Choroid plexus epithelial cell (primary cell): ENCODE measurements at regions not wholly inside any gene's neighbourhood (a gene's known extent, or its start where the extent isn't known, plus 50 kb on each side); places are given as distances from the start of the nearest gene placed in this dataset.

Experiments used
- DNase-seq: peaks from one replicate; pipeline ENCODE4 v3.0.0-alpha.2; 2010; ENCODE audit warnings: low read depth
- H3K4me3 ChIP-seq: 2 replicates; pipeline ENCODE4 v1.5.1; 2011; ENCODE audit warnings: low read depth, mild to moderate bottlenecking, control low read depth, low read length, moderate library complexity
- CTCF ChIP-seq: conservative IDR thresholded peaks from 2 replicates; pipeline ENCODE4 v1.5.1; 2011; ENCODE audit warnings: low read depth, mild to moderate bottlenecking, control low read depth, inconsistent platforms, low read length, moderate library complexity

DNA sequence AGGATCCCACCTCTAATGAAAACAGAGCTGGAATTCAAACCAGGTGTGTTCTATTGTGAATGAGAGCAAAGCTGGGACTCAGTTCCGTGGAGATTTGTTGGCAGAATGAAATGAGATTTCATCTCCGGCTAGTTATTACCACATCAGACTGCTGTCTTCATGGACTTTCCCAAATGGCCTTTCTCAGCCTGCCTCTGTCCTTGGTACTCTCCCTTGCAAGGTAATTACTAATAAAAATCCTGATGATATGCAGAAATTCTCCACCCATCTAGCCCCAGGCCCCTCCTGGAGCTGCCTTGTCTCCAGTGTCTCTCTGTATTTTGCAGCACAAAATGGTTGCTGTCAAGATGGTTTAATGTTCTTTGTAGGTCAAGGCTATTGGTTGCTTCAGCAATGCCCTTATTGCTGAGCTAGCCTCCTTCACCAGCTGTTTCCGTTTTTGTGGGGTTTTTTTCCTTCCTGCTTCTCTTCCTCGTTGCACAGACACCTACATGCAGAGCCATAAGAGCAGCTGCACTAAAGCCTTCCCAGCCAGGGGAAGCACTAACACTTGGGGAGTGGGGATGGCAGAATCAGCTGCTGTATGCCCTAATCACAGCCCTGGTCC, 185.0 kb upstream of the GHITM start:
- no peak for DNase-seq
- TF ChIP-seq CTCF = no peak
- no peak overlapping the region for H3K4me3 ChIP-seq

DNA sequence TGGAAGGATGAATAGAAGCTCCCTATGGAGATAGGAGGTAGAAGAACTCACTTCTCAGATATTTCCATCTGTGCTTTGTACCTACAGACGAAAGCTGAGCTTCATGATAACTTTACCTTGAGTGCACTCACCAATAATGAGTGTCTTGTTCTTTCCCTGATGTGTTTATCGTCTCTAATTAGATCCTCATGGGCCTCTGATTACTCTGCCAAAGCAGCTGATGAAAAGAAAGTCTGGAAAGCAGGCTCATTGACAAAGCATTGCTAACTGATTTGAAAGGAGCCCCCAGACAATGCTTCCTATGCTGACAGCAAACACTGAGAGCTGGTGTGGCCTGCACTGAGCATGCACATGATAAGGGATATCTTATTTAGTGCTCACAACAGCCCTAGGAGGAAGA, 183.9 kb upstream of the GHITM start:
- DNase-seq = no peak
- TF ChIP-seq CTCF = no peak
- no peak overlapping the region for H3K4me3 ChIP-seq

DNA sequence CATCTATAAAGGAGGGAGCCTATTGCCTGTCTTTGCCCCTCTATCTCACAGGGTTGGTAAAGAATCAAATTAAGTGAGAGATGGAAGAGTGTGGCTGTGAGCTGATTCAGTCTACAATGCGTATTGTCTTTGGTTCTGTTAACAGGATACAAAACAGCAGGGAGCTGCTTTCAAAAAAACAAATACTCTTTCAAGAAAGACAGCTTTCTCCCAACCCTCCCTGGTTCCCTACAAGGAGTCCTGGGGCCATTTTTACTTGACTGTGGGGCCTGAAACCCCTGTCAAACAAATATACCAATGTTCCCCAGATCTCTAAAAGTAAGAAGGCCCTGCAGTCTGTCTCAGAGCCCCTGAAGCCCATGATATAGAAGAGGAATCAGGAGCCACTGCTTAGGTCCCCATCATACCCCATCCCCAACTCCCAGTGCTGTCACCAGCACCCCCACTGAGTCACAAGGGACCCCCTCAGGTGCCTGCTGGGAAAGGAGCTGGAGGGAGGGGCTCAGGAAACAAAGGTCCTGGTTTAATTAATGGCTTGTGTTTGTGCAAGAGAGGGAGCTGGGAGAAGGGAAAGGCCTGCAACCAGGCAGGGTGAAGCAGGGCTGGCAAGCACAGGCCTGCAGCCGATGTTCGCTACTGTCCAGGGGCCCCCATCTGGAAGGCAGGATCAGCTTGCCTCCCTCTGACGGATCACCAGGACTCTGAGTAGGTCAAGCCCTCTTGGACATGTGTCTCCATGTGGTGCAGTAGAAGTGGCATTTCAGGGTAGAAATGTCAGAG, 182.0 kb upstream of the GHITM start:
- DNase-seq = no peak

DNA sequence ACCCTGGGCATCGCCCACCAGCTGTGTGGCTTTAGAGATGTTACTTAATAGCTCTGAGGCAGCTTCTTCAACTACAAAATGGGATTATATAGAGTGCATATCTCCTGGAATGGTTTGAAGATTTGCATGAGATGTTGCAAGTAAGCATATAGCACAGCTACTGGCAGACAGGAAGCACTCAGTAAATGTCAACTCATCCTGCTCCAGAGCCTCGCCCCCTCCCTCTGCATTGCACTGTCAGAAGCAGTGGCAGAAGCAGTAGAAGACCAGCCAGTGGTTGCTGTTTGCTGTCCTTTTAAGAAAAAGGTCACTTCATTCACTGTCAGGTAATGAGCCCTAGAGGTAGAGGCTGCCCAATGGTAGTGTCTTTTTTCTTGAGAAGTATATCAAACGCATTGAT, 180.0 kb upstream of the GHITM start:
- no peak for TF ChIP-seq CTCF
- H3K4me3 ChIP-seq = no peak overlapping the region
- no peak for DNase-seq

More for the DNA sequence above, 182.0 kb upstream of the GHITM start:
- no peak overlapping the region for H3K4me3 ChIP-seq
- TF ChIP-seq CTCF = no peak

- H3K4me3 ChIP-seq = no peak overlapping the region
- no peak for DNase-seq
- no peak for TF ChIP-seq CTCF
These were observed 179.2 kb upstream of the GHITM start for GRCh38 chr10:83960125-83960524.

DNA sequence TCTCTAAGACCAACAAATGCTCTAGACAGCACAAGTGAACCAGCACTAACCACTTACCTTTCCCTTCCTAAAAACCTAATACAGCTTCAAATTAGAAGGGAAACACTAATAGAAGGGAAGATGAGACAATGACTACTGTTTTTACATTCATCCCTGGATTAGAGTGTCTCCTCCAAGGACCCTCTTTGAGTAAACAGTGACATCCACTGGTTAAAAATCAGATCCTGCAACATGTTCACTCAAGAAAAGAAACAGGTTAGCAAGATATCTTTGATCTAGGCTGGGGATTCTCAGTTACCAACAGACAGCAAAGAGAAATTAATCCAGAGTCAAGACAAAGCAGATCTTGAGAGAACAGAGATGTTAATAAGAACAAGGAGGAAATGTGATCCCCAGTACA, 177.7 kb upstream of the GHITM start:
- H3K4me3 ChIP-seq = no peak overlapping the region
- no peak for TF ChIP-seq CTCF
- no peak for DNase-seq

GRCh38 chr10:83963446-83963845, 175.9 kb upstream of the GHITM start:
- DNase-seq = no peak
- H3K4me3 ChIP-seq = no peak overlapping the region
- no peak for TF ChIP-seq CTCF
